Activated T-helper 1 cell treated with anti-CD3 and anti-CD28 coated beads, Interleukin-2, amount 50 U/mL, for 16 hours (primary cell): ENCODE measurements at regions not wholly inside any gene's neighbourhood (a gene's known extent, or its start where the extent isn't known, plus 50 kb on each side); places are given as distances from the start of the nearest gene placed in this dataset.
"Not testable (repeated sequence)": the region's sequence is repeated elsewhere in the genome, so short reads cannot be mapped to it uniquely, and the experiment has no call there.

Experiments used
- DNase-seq, 2 donors: peaks; one replicate each; pipeline ENCODE4 v3.0.0-alpha.2; 2020; ENCODE audit warnings: low read depth in 1 of 2, low spot score in 1 of 2

DNA sequence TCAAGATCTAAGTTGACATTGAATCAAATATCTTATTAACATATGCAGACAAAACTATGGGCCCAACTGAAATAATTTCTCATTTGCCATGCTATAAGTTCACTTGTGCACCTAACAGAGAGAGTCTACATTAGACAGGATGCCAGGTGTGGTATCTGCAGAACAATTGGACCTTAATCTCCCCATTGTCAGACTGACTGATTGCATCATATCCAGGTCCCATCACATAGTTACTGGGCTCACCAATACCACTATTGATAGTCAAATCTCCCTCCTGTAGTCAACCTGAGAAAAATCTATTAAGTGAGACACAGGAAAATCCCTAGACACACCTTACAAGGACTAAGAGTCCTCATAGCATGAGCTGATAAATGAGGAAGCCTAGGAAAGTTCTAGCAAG lies 156.0 kb upstream of the FRG1 start:
- no peak for DNase-seq

- DNase-seq: no peak
Observed at GRCh38 chr4:189785257-189785656, 155.4 kb upstream of the FRG1 start.

DNA sequence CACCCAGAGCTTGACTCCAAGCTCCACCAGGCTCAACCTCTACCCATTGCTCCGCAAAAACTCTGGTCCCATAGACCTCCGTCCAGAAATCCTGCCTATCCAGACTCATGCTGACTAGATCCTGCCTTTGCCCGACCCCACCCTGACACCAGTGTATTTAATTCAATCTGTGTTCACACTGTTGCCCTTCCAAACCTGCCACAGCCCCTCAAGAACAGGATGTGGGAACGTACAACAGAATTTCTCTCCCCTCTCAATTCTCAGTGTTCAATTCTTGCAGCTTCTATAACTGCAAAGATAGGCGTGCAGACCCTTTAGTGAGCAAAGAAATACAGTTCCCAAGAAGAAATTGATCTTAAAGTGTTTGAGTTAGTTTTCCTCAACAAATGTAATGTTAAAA lies 154.2 kb upstream of the FRG1 start:
- DNase-seq: no peak

DNA sequence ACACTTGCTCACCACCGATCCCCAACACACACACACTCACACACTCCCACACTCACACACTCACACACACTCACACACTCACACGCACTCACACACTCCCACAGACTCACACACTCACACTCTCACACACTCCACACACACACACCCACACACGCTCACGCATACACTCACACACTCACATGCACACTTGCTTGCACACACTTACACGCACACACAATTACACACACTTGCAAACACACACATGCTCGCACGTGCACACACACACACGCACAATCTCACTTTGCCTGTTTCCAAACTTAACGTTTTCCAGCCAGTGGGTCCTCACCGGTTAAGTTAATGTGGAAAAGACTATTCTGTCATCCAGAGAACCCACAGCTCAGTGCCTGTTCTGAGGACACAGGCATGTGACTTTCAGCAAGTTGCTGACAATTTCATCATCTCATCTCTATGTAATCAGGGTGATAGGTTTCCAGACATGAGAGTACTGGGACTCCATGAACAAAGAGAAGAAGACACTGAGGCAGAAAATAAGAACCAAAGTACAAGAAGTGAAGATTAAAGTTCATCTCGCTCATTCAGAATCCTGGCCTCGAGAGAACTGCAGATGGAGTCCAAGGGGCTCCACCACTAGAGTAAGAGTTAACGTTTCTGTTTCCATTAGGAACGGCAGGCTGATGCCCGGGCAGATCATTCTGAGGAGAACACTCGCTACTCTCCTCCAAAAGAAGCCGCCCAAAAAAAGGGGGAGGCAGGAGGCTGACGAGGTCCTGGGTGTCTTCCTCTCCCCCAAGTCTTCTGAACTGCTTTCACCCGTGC lies 153.2 kb upstream of the FRG1 start:
- DNase-seq: no peak

- no peak for DNase-seq
Observed at GRCh38 chr4:189792924-189793618, 147.6 kb upstream of the FRG1 start.

DNA sequence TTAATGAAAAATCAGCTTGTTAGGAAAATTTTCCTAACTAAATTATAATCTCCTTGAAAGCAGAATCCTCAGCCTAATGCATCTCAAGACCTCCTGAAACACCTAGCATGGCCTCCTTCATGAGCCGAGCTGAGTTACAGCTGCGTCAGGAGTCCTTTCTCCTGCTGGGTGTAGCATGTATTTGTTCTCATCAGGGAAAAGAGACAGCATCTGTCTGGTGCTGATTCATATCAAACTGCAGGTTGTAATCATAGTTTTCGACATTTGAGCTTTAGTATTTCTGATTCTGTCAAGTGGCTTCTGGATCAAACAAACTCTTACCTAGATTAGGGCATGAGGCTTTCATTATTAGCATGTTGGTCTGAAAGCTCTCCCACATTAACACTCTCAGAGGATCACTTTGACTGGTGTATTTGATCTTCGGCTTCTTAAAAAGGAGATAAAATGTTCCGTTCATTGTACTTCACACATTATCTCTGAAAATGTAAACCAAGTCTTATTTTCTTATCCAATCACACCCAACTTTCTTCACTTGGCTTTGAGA lies 140.1 kb upstream of the FRG1 start:
- DNase-seq: no peak

- no peak for DNase-seq
Observed at GRCh38 chr4:189802884-189803283, 137.8 kb upstream of the FRG1 start.

- no peak for DNase-seq
Observed at GRCh38 chr4:189804894-189805293, 135.8 kb upstream of the FRG1 start.

DNA sequence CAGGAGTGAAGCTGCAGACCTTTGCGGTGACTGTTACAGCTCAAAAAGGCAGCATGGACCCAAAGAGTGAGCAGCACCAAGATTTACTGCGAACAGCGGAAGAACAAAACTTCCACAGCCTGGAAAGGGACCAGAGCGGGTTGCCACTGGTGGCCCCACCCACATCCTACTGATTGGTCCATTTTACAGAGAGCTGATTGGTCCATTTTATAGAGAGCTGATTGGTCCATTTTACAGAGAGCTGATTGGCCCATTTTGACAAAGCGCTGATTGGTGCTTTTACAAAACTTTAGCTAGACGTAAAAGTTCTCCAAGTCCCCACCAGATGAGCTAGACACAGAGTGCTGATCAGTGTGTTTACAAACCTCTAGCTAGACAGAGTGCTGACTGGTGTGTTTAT lies 134.2 kb upstream of the FRG1 start:
- no peak for DNase-seq

DNA sequence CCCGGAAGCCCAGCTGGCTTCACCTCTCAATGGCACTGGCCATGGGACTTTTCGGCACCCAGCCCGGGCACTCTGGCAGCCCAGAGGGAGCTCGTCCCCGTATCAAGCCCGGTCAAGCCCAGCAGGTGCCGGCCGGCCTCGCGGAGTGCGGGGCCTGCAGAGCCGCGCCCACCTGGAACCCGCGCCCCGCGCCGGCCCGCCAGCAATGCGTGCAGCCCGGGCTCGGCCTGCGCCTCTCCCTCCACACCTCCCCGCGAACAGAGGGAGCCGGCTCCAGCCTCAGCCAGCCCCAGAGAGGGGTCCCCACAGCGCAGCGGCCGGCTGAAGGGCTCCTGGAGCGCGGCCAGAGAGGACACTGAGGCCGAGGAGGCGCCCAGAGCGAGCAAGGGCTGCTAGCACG lies 133.6 kb upstream of the FRG1 start:
- DNase-seq: no peak

DNA sequence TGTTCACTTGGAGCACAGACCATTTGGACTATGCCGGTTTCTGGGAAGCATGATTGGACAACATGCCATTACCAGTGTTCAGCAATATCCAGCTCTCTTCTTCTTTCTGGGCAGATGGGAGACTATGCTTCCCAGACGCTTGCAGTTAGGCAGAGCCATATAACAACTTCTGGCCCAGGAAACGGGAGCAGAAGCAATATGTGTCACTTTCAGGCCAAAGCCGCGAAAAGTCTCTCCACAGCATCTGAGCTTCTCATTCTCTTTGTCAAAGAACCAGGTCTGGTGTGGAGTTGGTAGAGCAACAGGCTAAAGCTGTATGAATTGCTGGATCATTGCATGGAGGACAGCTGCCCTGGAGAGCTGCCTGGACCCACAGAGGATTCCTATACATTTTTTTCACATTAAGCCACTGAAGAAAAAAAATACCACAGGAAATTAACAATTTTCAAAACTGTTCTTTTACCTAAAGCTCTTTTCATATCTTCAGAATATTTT lies 131.4 kb upstream of the FRG1 start:
- DNase-seq: no peak

GRCh38 chr4:189809839-189810238 lies 130.8 kb upstream of the FRG1 start:
- no peak for DNase-seq

DNA sequence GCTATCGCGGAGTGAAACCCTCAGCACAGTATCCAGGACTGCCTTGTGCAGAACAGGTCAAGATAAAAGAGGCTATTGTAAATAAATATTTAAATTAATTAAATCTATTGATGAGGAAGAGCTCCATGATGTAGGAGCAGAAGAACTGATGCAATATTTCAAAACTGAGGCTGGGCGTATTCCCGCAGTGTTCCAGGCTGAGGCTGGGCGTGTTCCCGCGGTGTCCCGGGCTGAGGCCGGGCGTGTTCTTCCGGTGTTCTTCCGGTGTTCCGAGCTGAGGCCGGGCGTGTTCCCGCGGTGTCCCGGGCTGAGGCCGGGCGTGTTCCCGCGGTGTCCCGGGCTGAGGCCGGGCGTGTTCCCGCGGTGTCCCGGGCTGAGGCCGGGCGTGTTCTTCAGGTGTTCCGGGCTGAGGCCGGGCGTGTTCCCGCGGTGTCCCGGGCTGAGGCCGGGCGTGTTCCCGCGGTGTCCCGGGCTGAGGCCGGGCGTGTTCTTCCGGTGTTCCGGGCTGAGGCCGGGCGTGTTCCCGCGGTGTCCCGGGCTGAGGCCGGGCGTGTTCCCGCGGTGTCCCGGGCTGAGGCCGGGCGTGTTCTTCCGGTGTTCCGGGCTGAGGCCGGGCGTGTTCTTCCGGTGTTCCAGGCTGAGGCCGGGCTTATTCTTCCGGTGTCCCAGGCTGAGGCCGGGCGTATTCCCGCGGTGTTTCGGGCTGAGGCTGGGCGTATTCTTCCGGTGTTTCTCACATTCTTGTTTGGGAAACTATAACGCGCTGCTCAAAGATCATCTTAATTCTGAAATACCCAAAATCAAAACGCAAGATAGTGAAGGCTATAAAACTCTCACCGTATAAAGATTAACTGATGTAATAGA lies 130.1 kb upstream of the FRG1 start:
- DNase-seq: not testable (repeated sequence)

DNA sequence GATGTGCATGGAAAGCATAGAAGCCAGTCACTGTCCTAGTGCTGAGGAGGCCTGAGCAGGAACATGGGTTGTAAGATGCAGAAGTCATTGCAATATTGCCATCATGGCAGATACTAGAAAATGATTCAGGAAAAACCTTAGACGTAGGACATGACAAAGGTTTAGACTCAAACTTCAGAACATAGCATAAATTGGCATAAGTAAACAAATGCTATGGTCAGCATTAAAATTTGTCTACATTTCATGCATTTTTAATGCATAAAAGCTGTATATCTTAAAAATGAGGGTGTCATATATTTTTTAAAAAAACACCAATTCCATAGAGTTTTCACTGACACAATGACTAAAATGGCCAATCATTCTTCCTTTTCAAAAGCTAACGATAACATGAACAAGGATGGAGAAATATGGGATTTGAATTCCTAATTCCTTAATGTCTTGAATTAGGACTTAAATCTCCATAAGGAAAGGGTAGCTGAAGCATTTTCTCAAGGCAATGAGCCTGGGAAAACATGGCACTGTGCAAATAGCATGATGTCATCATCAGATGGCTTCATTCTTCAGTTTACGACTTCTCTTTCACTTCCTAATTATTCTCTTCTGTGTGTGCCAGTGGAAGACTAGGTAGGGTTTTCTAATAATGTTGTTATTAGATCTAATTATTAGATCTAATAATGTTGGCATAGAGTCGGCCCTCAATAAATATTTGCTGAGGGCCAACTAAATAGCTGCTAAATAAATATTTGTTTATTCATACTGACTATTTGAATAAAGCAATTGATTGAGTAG lies 125.1 kb upstream of the FRG1 start:
- no peak for DNase-seq

DNA sequence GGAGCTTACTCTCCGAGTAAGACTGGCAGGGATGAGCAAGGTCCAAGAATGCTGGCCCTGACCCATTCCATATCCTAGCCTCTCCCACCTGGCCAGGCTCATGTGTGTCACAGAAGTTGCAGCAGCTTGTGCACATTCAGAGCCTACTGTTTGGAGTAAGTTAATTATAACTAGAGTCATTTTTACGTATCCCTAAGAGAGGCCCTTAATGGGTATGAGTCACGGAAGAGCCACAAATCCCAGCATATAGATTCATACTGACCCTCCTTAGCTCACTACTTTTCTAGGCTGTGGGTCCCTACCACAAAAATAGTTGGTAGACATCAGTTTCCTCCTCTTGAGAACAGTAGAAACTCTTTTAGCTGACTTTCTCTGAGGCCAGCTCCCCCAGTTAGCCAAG lies 118.3 kb upstream of the FRG1 start:
- no peak for DNase-seq

- DNase-seq: no peak
Observed at GRCh38 chr4:189823591-189823990, 117.1 kb upstream of the FRG1 start.

- DNase-seq: no peak
Observed at GRCh38 chr4:189825466-189825865, 115.2 kb upstream of the FRG1 start.

GRCh38 chr4:189826657-189827056 lies 114.0 kb upstream of the FRG1 start:
- DNase-seq: no peak

DNA sequence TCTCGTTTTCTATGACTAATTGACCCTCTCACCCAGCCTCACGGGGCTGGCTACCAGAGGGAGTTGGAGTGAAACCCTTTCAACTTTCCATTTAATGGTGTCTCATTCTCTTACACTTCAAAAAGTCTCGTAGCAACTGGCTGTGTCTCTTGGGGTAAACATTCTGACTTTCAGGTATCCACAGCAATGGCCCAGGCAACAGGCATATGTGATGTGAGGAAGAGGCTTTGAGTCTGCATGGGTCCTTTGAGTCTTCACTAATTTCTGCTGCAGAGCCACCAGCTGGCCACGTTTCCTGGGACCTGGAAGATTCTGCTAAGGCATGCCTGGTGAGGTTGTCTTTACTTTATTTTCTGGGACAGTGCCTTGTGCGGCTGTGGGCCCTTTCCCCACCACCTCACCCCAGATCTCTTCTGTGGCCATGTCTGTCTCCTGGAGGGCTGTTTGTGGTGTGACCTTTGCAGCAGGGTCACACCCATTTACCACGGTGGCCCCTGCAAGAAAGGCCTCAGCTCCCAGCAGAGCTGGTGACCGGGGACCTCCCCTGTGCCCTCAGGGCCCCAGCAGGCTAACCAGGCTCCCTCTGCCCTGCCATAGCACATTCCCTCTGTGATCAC lies 112.5 kb upstream of the FRG1 start:
- DNase-seq: no peak

DNA sequence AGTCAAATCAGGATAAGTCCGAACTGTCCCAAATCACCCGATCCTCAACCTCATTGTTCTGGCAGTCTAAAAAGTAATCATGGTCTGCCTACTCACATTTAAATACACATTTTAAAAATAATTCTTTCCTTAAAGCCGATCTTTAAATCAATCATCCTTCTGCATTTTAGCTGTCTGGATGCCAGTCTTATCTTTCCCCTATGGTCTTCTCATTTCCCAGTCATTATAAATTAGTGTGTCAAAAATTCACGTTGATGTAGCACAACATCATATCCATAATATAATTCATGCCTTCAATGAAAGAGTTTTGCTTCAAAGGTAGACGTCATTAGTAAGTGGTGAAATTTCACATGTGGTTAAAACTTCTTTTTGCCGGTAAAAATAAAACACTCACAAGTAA lies 108.1 kb upstream of the FRG1 start:
- no peak for DNase-seq
